PC-3 (cell line): ENCODE measurements at regions not wholly inside any gene's neighbourhood (a gene's known extent, or its start where the extent isn't known, plus 50 kb on each side); places are given as distances from the start of the nearest gene placed in this dataset.
"Not testable (repeated sequence)": the region's sequence is repeated elsewhere in the genome, so short reads cannot be mapped to it uniquely, and the experiment has no call there.

Experiments used
- ATAC-seq: fragments of 200-7000 bp; cut with Tn5 transposase; 2 replicates; pipeline ENCODE4 v1.9.1; 2020; ENCODE audit warnings: mild to moderate bottlenecking, moderate library complexity
- BruUV-seq: library from RNA; stranded (reverse); fragments of 400-500 nt; replicated peaks from 2 replicates; lab custom pipeline; 2021; lab: Mats Ljungman, UMichigan
- CTCF ChIA-PET: fragments of 300-600 bp; sonication (Branson Sonifier 250); formaldehyde crosslinking; loops from one replicate; lab custom pipeline; 2022; ENCODE audit warnings: antibody characterized with exemption; lab: Charles Lee
- POLR2A ChIA-PET: fragments of 300-600 bp; sonication (Branson Sonifier 250); formaldehyde crosslinking; loops from one replicate; lab custom pipeline; 2022; ENCODE audit warnings: antibody characterized with exemption; ENCODE audit not compliant: unreplicated experiment; lab: Charles Lee
- DNase-seq: peaks from one replicate; pipeline ENCODE4 v3.0.0-alpha.2; 2015
- H2AFZ ChIP-seq: fragments of 300-600 bp; sonication (generic); 2 replicates; pipeline ENCODE4 v1.6.0; 2016; ENCODE audit warnings: antibody characterized with exemption, low read length
- H3F3A ChIP-seq: fragments of 300-600 bp; sonication (generic); one replicate; pipeline ENCODE4 v1.6.0; 2017; ENCODE audit warnings: antibody characterized with exemption, low read length, control low read depth, mild to moderate bottlenecking; ENCODE audit not compliant: unreplicated experiment
- H3K27ac ChIP-seq: fragments of 300-600 bp; sonication (generic); 2 replicates; pipeline ENCODE4 v1.5.1; 2016; ENCODE audit warnings: mild to moderate bottlenecking, low read length
- H3K27me3 ChIP-seq: fragments of 300-600 bp; sonication (generic); 2 replicates; pipeline ENCODE4 v1.6.1; 2016; ENCODE audit warnings: low read length, mixed read lengths
- H3K36me3 ChIP-seq: fragments of 300-600 bp; sonication (generic); 2 replicates; pipeline ENCODE4 v1.6.1; 2016; ENCODE audit warnings: low read depth, mixed run types, low read length, mixed read lengths
- H3K4me1 ChIP-seq: fragments of 300-600 bp; sonication (generic); 2 replicates; pipeline ENCODE4 v1.5.1; 2016; ENCODE audit warnings: low read length; ENCODE audit not compliant: insufficient read depth
- H3K4me2 ChIP-seq: fragments of 300-600 bp; sonication (generic); 2 replicates; pipeline ENCODE4 v1.6.0; 2016; ENCODE audit warnings: low read length
- H3K4me3 ChIP-seq: fragments of 300-600 bp; sonication (generic); 2 replicates; pipeline ENCODE4 v1.5.1; 2016; ENCODE audit warnings: mild to moderate bottlenecking, low read length, mixed read lengths
- H3K79me2 ChIP-seq: fragments of 300-600 bp; sonication (generic); 2 replicates; pipeline ENCODE4 v1.6.1; 2017; ENCODE audit warnings: low read length, mixed read lengths
- H3K9ac ChIP-seq: fragments of 300-600 bp; sonication (generic); 2 replicates; pipeline ENCODE4 v1.6.0; 2016; ENCODE audit warnings: mild to moderate bottlenecking, low read length
- H3K9me2 ChIP-seq: fragments of 300-600 bp; sonication (generic); replicated peaks from 2 replicates; pipeline ENCODE4 v1.6.1; 2016; ENCODE audit warnings: mixed run types, low read length, mixed read lengths
- H3K9me3 ChIP-seq: fragments of 300-600 bp; sonication (generic); 2 replicates; pipeline ENCODE4 v1.6.1; 2016; ENCODE audit warnings: low read length, mixed read lengths
- H4K20me1 ChIP-seq: fragments of 300-600 bp; sonication (generic); 2 replicates; pipeline ENCODE4 v1.6.1; 2016; ENCODE audit warnings: low read length, mixed read lengths
- CTCF ChIP-seq: fragments of 300-600 bp; sonication (generic); conservative IDR thresholded peaks from 2 replicates; pipeline ENCODE4 v1.5.1; 2017; ENCODE audit warnings: antibody characterized with exemption, low read depth, mild to moderate bottlenecking, low read length
- EZH2 ChIP-seq: fragments of 300-600 bp; sonication (generic); IDR thresholded peaks from one replicate; pipeline ENCODE4 v1.6.1; 2017; ENCODE audit warnings: antibody characterized with exemption, mild to moderate bottlenecking, low read length; ENCODE audit not compliant: unreplicated experiment
- EZH2phosphoT487 ChIP-seq: fragments of 300-600 bp; sonication (generic); IDR thresholded peaks from 2 replicates; pipeline ENCODE4 v1.6.1; 2018; ENCODE audit warnings: mild to moderate bottlenecking, antibody characterized with exemption, low read length, borderline replicate concordance
- intact Hi-C: fragments of 100-400 bp; cut with micrococcal nuclease; formaldehyde crosslinking; loops from 2 replicates; pipeline ENCODE4 v1.9.0; 2023

DNA sequence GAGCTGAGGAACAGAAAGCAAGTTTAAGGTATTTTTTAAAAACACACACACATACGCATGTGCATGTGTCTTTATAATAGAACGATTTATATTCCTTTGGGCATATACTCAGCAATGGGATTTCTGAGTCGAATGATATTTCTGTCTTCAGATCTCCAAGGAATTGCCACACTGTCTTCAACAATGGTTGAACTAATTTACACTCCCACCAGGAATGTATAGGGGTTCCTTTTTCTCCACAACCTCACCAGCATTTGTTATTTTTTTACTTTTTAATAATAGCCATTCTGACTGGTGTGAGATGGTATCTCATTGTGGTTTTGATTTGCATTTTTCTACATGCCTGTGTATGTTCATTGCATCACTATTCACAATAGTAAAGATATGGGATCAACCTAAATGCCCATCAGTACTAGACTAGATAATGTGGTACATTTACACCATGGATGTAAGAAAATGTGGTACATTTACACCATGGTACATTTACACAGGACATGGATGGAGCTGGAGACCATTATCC lies 60.3 kb upstream of the MAP3K1 start:
- Histone ChIP-seq H3K9ac (no peak overlapping the region), H3K27me3 (no peaks in the 10 kb centered on the region), H3K4me1 (peaks cover 15% of the 10 kb centered on the region; the same call in 1 of the 2 replicates), H2AFZ (no peak overlapping the region), H3K36me3 (no peaks in the 10 kb centered on the region), H3K9me2 (no peaks in the 10 kb centered on the region), H3K4me3 (no peak overlapping the region), H3K79me2 (no peaks in the 10 kb centered on the region), H3K27ac (no peak overlapping the region), H4K20me1 (no peaks in the 10 kb centered on the region), H3F3A (no peaks in the 10 kb centered on the region), H3K4me2 (no peak overlapping the region), H3K9me3 (no peaks in the 10 kb centered on the region)
- BruUV-seq = no TSS peak
- intact Hi-C loops = no loop called here
- no peak for ATAC-seq
- ChIA-PET POLR2A (no interaction called here), CTCF (no interaction called here)
- TF ChIP-seq EZH2 = no peak
- TF ChIP-seq EZH2phosphoT487 = no peak
- TF ChIP-seq CTCF = no peak
- DNase-seq = no peak

GRCh38 chr5:56753588-56753987 lies 61.8 kb upstream of the MAP3K1 start:
- H3K27ac ChIP-seq, POLR2A ChIA-PET, intact Hi-C loops: not testable (repeated sequence)

GRCh38 chr5:56751572-56752313 lies 63.6 kb upstream of the MAP3K1 start:
- DNase-seq (no peak), ATAC-seq (no peak)
- H3K4me1 ChIP-seq = peaks cover 4% of the 10 kb centered on the region; the same call in 1 of the 2 replicates
- POLR2A ChIA-PET = no interaction called here
- H3K4me2 ChIP-seq = no peak overlapping the region
- H3K9me2 ChIP-seq = no peaks in the 10 kb centered on the region
- no peaks in the 10 kb centered on the region for H3K36me3 ChIP-seq
- H3K79me2 ChIP-seq = no peaks in the 10 kb centered on the region
- H3K27me3 ChIP-seq = no peaks in the 10 kb centered on the region
- H3K9ac ChIP-seq = no peak overlapping the region
- H3K27ac ChIP-seq = no peak overlapping the region
- TF ChIP-seq EZH2 (no peak), CTCF (no peak), EZH2phosphoT487 (no peak)
- no peaks in the 10 kb centered on the region for H3K9me3 ChIP-seq
- no peaks in the 10 kb centered on the region for H4K20me1 ChIP-seq
- BruUV-seq = no TSS peak
- intact Hi-C loops = no loop called here
- H2AFZ ChIP-seq = no peak overlapping the region
- CTCF ChIA-PET = no interaction called here
- H3K4me3 ChIP-seq = no peak overlapping the region
- no peaks in the 10 kb centered on the region for H3F3A ChIP-seq

More at GRCh38 chr5:56753588-56753987, 61.8 kb upstream of the MAP3K1 start:
- ATAC-seq, CTCF ChIA-PET, H3K4me2 ChIP-seq, H2AFZ ChIP-seq, H3F3A ChIP-seq, H3K36me3 ChIP-seq, H3K9me3 ChIP-seq, H4K20me1 ChIP-seq, BruUV-seq, DNase-seq, H3K4me3 ChIP-seq, H3K9me2 ChIP-seq, H3K9ac ChIP-seq, H3K27me3 ChIP-seq, H3K79me2 ChIP-seq: not testable (repeated sequence)
- H3K4me1 ChIP-seq = peaks cover 11% of the 10 kb centered on the region; the same call in 1 of the 2 replicates
